Type B pancreatic cell (in vitro differentiated cells): ENCODE measurements at regions not wholly inside any gene's neighbourhood (a gene's known extent, or its start where the extent isn't known, plus 50 kb on each side); places are given as distances from the start of the nearest gene placed in this dataset.

Experiments used
- DNase-seq: peaks from one replicate; pipeline ENCODE4 v3.0.0; 2021; ENCODE audit warnings: mixed read lengths; ENCODE audit not compliant: unreplicated experiment; ENCODE audit errors: extremely low spot score
- H3K27ac Mint-ChIP-seq: 2 replicates; pipeline ENCODE4 v1.8.0; 2021; ENCODE audit warnings: mild to moderate bottlenecking, mixed read lengths
- H3K27me3 Mint-ChIP-seq: 2 replicates; pipeline ENCODE4 v1.8.0; 2021; ENCODE audit warnings: mixed read lengths
- H3K36me3 Mint-ChIP-seq: 2 replicates; pipeline ENCODE4 v1.8.0; 2021; ENCODE audit warnings: mixed read lengths
- H3K4me1 Mint-ChIP-seq: one replicate; pipeline ENCODE4 v1.8.0; 2021; ENCODE audit warnings: mixed read lengths; ENCODE audit not compliant: unreplicated experiment
- H3K4me3 Mint-ChIP-seq: 2 replicates; pipeline ENCODE4 v1.8.0; 2021; ENCODE audit warnings: mild to moderate bottlenecking, mixed read lengths
- H3K9me3 Mint-ChIP-seq: 2 replicates; pipeline ENCODE4 v1.8.0; 2021; ENCODE audit warnings: mixed read lengths
- TF ChIP-seq, protein P1 (sequence below): fragments of 200-600 bp; sonication (generic); conservative IDR thresholded peaks from 2 replicates; pipeline ENCODE4 v1.5.0; 2021; ENCODE audit warnings: antibody characterized with exemption, mild to moderate bottlenecking

DNA sequence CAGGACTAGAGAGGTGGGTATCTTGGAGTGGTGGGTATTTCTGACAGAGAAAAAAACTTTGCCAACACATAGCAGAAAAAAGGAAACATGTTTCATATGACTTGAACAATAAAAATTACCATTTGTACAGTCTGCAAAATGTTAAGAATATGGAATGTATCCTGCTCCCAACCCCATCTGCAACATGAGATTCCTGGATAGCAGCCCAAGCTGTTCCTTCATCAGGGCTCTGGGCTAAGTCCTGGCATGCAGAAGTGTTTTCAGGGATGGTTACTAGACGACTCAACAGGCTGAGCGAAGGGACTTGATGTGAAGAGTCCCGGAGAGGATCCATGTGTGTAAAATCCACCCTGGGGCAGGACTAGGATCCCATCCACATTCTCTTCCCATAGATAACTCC, 121.0 kb upstream of the IRX3 start:
- peaks cover 15% of the 10 kb centered on the region for H3K4me1 Mint-ChIP-seq
- DNase-seq: no peak
- H3K9me3 Mint-ChIP-seq: peaks cover 8% of the 10 kb centered on the region

DNA sequence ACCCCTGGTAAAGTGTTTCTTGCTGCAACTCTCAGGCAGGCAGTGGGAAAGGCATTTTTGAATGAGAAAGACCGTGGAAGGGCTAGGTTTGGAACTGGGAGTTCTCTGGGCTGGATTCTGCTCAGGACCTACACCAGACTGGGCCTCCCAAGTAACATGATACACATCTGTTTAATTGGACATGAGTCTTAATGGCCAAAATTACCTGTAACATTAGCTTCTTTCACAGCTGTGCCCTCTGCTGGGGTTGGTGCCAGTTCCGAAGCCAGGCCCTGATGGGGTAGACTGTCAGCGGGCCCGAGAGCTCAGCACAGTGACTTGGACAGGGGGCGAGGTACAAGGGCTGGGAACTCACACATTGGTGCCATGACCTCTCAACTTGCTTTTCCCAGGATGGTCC, 118.9 kb upstream of the IRX3 start:
- Mint-ChIP-seq H3K36me3 (no peaks in the 10 kb centered on the region), H3K4me3 (no peak overlapping the region), H3K27me3 (peaks cover 17% of the 10 kb centered on the region), H3K4me1 (peaks cover 8% of the 10 kb centered on the region), H3K27ac (no peak overlapping the region), H3K9me3 (peaks cover 8% of the 10 kb centered on the region)
- TF ChIP-seq, protein P1, sequence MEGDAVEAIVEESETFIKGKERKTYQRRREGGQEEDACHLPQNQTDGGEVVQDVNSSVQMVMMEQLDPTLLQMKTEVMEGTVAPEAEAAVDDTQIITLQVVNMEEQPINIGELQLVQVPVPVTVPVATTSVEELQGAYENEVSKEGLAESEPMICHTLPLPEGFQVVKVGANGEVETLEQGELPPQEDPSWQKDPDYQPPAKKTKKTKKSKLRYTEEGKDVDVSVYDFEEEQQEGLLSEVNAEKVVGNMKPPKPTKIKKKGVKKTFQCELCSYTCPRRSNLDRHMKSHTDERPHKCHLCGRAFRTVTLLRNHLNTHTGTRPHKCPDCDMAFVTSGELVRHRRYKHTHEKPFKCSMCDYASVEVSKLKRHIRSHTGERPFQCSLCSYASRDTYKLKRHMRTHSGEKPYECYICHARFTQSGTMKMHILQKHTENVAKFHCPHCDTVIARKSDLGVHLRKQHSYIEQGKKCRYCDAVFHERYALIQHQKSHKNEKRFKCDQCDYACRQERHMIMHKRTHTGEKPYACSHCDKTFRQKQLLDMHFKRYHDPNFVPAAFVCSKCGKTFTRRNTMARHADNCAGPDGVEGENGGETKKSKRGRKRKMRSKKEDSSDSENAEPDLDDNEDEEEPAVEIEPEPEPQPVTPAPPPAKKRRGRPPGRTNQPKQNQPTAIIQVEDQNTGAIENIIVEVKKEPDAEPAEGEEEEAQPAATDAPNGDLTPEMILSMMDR: no peak
- no peak for DNase-seq

More for the DNA sequence above, 121.0 kb upstream of the IRX3 start:
- H3K36me3 Mint-ChIP-seq: no peaks in the 10 kb centered on the region
- H3K27me3 Mint-ChIP-seq: peaks cover 23% of the 10 kb centered on the region
- TF ChIP-seq, protein P1: no peak
- H3K4me3 Mint-ChIP-seq: no peak overlapping the region
- no peak overlapping the region for H3K27ac Mint-ChIP-seq

DNA sequence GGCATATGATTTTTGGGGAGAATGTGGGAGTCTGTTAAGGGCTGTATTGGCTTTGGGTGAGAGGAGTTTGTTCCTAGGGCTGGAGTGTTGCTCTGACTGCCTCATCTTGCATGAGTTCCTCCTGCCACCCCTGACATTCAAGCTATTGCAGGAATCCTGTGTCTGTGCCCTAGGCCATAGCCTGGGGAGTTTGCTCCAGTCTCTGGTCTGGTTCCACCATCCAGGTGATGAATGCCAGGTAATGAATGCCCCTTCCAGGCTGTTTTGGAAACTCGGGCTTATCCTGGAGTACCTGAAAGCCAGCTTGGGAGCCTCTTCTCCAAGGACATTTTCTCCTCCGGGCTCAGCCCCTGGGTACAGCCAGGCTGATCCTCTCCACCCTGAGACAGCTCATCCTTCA, 117.0 kb upstream of the IRX3 start:
- Mint-ChIP-seq H3K9me3 (peaks cover 8% of the 10 kb centered on the region), H3K36me3 (no peaks in the 10 kb centered on the region), H3K27me3 (peaks cover 13% of the 10 kb centered on the region), H3K27ac (no peak overlapping the region), H3K4me3 (no peak overlapping the region), H3K4me1 (peaks cover 8% of the 10 kb centered on the region)
- TF ChIP-seq, protein P1: no peak
- no peak for DNase-seq

DNA sequence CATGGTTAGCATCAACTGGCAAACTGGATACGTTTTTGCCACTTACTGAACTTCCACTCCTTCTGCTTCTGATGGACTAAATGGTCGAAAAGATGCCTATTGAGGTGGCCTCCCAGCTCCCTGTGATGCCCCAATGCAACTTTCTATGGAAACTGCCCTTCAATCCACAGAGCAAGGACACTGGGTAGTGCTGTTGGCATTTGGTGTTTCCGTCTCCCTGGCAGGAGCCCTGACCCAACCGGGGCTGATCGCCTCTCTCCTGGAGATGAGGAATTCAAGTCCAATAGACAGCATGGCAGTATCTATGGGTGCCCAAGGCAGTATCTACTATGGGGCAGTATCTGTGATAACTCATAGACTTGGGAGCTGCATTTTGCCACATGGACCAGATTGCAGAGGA, 116.3 kb upstream of the IRX3 start:
- no peak overlapping the region for H3K4me3 Mint-ChIP-seq
- no peaks in the 10 kb centered on the region for H3K36me3 Mint-ChIP-seq
- peaks cover 15% of the 10 kb centered on the region for H3K27me3 Mint-ChIP-seq
- no peak for DNase-seq
- peaks cover 8% of the 10 kb centered on the region for H3K4me1 Mint-ChIP-seq
- H3K9me3 Mint-ChIP-seq: peaks cover 8% of the 10 kb centered on the region
- no peak overlapping the region for H3K27ac Mint-ChIP-seq
- TF ChIP-seq, protein P1: no peak

DNA sequence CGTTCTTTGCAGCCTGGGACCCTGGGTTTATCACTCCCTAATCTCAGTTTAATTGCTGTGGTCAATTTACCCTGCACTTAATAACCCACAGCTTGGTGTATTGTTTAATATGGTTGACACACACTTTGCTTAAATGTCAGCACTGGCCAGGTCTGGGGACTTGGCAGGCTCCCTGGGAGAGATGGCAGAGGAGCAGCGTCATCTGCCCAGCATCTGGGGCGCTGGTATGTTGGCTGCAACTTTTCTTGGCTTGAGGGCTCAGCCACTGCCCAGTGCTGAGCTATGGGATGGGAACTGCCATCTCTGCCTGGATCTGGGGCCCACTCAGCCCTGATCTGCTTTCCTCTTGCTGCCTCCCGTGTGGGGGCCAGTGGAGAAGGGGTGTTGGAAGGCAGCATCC, 115.7 kb upstream of the IRX3 start:
- H3K36me3 Mint-ChIP-seq: no peaks in the 10 kb centered on the region
- no peak overlapping the region for H3K27ac Mint-ChIP-seq
- TF ChIP-seq, protein P1: no peak
- DNase-seq: no peak
- no peak overlapping the region for H3K4me3 Mint-ChIP-seq
- peaks cover 15% of the 10 kb centered on the region for H3K27me3 Mint-ChIP-seq
- peaks cover 3% of the 10 kb centered on the region for H3K9me3 Mint-ChIP-seq
- peaks cover 8% of the 10 kb centered on the region for H3K4me1 Mint-ChIP-seq

DNA sequence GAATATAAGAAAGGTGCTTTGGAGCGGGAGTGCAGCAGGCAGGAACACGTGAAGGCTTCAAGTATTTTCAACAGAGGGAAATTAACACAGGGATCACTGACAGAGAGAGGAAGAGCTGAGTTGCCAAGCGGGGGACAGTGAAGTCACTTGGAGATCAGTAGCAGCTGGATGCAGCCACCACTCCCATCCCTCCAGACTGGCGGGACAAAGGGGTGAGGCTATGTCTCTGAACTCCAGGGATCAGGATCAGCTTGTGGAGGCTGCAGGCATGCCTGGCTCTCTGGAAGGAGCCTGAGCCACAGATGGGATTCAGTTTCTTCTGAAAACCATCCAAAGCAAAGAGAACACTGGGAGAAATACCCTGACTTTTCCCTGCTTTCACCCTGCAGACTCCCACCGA, 113.7 kb upstream of the IRX3 start:
- peaks cover 16% of the 10 kb centered on the region for H3K27me3 Mint-ChIP-seq
- no peak overlapping the region for H3K4me3 Mint-ChIP-seq
- peaks cover 15% of the 10 kb centered on the region for H3K4me1 Mint-ChIP-seq
- H3K36me3 Mint-ChIP-seq: no peaks in the 10 kb centered on the region
- TF ChIP-seq, protein P1: no peak
- no peak overlapping the region for H3K27ac Mint-ChIP-seq
- no peak for DNase-seq
- no peaks in the 10 kb centered on the region for H3K9me3 Mint-ChIP-seq
